Fibroblast of skin of right quadriceps (primary cell): ENCODE measurements at regions not wholly inside any gene's neighbourhood (a gene's known extent, or its start where the extent isn't known, plus 50 kb on each side); places are given as distances from the start of the nearest gene placed in this dataset.

Source experiments
- DNase-seq: peaks from one replicate; pipeline ENCODE4 v3.0.0-alpha.2; 2013

- no peak for DNase-seq
These were observed 454.9 kb downstream of the SPRY1 start for GRCh38 chr4:123851521-123851920.

DNA sequence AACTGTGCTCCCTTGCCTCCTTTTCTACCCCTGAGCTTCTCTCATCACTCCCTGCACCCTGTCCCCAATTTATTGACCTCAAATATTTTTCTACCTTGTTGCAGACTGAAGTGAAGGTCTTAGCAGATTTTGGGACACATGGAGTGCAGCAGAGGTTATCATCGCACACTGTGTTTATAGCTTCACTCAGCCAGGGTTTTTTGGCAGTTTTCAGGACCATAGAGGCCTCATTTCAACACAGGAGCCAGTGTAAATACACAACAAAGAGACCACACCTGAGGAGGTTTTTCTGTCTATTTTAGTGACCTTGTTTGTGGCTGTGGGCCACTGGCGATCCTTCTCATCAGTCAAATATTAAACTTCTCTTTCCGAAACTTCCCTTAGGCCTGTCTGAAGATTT, 457.1 kb downstream of the SPRY1 start:
- DNase-seq, result no peak

- peak; percentile 25 for DNase-seq
These were observed 460.3 kb downstream of the SPRY1 start for GRCh38 chr4:123856689-123857545.

DNA sequence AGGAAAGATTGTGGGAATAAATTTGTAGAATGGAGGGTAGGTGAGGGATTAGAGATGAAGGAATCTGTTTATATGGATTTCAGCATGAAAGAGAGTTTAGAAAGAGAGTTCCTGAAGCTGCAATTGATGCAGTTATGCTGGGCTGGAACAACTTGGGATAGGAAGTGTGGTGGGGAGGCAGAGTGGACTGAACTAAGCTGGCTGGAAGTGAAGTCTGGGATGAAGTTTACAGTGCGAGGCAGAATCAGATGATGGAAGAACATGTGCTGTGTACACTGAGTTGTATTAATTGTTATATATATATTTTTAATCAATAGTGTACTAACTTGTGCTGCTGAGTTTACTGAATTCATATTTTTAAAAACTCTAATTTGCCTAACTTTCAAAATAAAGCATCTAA, 461.9 kb downstream of the SPRY1 start:
- DNase-seq, result no peak

GRCh38 chr4:123862812-123863211, 466.2 kb downstream of the SPRY1 start:
- DNase-seq, result no peak

GRCh38 chr4:123866796-123867195, 470.2 kb downstream of the SPRY1 start:
- DNase-seq, result no peak

GRCh38 chr4:123867910-123868587, 471.5 kb downstream of the SPRY1 start:
- DNase-seq, result no peak

DNA sequence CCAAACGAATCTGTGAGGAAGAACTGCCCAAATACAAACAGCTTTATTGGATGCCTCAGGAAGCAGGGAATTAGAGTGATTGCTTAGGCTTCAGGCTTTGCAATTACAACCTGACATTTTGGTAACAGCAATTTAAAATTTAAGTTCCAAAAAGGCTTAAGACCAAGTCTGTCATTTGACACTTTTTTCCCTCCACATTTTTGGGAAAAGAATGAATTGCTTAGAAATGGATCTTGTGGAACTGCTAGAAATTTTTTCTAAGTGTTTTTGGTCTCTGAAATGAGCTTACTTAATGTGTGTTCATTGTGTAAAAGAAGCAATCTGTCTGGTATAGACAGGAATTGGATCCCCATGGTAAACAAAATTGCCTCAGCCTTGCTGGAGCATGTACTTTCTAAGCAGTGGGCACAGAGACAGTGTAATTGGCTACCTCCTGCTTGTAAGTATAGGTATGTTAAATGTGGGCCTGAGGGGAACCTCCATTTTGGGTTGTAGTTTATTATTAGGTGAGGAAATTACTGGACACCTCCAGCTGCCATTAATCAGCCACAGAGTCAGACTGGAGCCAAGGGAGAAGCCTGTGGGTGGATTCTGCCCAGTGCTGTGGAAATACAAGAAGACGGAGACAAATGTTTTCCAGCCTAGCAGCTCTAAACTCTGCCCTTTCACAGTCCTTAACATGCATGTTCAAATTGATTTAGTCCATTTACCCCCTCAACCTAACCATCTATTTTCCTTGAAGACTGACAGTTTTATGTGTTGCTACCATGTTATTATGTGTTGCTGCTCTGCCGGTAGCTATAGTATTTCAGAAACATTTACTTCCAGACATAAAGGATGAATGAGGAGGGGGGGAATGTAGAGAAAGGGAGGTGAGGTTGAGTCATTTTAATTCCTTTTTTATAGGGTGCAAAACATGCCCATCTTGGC, 473.0 kb downstream of the SPRY1 start:
- no peak for DNase-seq

DNA sequence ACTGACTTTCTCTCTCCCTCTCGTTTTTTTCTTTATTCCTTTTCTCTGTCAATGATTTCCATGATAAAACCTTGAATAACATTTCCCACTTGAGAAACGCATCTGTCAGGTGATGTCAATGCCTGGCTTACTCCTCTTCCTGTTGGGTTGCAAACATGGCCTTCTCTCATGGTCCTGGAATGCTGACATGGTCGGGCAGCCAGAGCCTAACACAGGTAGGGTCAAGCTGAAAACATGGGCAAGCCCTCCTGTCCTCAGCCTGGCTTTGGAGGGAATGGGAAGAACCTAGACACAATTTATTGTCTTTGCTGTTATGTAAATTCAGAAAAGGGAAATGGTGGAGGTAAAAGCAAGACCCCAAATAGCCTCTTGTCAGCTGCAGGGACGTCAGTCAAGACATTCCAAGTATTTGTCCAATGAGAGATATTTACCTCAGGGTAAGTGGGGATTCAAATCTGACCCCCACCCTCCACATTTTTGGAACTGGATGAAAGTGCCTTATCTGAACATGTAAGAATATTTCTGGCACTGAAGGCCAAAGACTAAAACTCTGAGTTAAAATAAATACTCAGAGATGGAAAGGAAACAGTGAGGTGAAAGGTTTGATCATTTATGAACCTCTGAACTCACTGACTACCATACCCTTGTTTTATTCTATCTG, 473.8 kb downstream of the SPRY1 start:
- DNase-seq, result no peak

GRCh38 chr4:123871341-123871740, 474.7 kb downstream of the SPRY1 start:
- DNase-seq, result no peak

GRCh38 chr4:123874063-123874462, 477.5 kb downstream of the SPRY1 start:
- no peak for DNase-seq

GRCh38 chr4:123876143-123876542, 479.5 kb downstream of the SPRY1 start:
- no peak for DNase-seq

DNA sequence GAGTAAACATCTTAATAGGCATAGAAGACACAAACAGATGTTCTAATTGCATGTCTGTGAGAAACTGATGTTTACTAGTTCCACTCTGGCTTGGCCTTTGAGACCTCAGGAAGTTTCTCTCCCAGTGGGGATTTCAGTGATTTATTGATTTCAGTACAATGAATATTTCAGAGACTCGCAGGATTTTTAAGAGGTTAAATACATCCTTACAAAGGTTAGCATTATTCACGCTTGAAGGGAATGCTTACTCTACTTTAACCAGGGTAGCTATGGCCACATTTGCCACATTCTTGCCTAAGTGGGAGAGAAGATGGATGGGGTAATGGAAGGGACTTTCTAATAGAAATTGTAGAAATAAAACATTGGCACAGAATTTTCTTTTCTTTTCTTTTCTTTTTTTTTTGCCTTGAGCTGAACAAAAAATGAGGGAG, 480.1 kb downstream of the SPRY1 start:
- DNase-seq, result no peak

DNA sequence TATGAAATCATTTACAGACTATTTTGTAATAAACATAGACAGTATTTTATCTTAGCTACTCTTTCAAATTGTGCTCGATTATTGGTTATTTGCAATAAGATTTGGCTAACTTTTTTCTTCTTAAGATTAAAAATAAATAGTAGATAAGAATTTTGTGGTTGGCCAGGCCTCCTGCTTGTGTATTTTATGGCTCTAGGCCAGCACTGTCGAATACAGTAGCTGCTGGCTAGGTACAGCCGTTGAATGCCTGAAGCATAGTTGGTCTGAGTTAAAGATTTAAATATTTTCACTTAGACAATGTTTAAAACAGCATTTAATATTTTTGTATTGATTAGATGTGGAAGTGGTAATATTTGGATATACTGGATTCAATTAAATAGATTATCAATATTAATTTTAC, 481.0 kb downstream of the SPRY1 start:
- DNase-seq, result no peak

DNA sequence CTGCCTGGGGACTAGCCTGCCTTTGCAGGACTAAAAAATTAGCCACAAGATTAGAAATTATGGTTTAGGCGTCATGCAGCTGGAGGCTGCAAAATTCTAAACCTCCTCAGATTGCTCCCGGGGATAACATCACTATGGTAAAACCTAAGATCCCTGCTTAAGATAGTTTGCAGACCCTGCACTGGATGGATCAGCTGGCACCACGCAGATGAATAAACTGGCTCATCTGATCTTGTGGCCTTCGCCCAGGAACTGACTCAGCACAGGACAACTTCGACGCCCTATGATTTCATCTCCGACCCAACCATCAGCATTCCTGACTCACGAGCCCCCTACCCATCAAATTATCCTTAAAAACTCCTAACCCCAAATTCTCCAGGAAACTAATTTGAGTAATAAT, 482.4 kb downstream of the SPRY1 start:
- no peak for DNase-seq

- no peak for DNase-seq
These were observed 484.0 kb downstream of the SPRY1 start for GRCh38 chr4:123880631-123881030.

- no peak for DNase-seq
These were observed 488.3 kb downstream of the SPRY1 start for GRCh38 chr4:123884922-123885321.

GRCh38 chr4:123889507-123889906, 492.9 kb downstream of the SPRY1 start:
- no peak for DNase-seq

GRCh38 chr4:123890889-123891288, 494.3 kb downstream of the SPRY1 start:
- no peak for DNase-seq

DNA sequence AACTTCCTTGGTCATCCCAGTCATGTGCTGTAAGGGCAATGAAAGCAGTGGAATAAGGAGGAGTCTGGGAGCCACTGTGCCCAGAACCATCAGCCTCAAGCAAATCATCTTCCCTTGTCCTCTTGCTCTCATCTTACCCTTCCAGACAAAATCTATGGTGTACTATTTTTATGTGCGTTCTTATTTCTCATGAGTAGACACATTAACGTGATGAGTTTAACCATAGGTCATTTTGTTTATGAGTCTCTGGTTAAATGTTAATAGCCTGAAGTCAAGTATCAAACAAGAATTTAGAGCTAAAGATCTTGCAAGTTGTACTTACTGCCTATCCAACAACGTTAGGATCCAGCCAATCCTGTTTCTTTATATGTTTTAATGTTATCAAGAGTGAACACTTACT, 495.3 kb downstream of the SPRY1 start:
- DNase-seq, result no peak

DNA sequence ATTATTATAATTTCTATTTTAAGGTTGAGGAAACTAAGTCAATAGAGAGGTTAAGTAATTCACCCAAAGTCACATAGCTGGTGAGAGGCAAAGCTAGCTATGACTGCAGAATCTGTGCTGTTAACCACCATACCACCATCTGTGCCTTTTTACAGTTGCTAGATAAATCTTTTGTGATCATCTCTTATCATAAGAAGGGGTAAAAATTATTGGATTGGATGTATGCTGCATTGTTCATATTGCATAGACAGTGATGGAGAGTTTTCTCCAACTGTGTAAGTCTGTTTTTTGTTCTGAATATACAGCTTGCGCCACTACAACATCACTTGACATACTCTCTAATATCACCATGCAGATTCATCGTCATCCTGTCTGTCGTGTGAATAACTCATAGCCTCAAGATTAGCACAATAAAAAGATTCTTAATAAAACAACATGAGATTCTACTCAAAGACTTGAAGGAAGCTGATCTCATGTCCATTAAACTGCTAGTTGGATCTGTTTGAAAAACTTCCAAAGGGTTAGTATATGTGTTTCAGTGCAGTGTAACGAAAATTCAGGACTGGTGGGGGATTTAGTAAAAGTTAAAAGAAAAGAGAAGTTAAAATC, 495.9 kb downstream of the SPRY1 start:
- no peak for DNase-seq
